ENCODE measurements at regions not wholly inside any gene's neighbourhood (a gene's known extent, or its start where the extent isn't known, plus 50 kb on each side); places are given as distances from the start of the nearest gene placed in this dataset.

- no peak for DNase-seq
Observed at GRCh38 chr2:43171789-43172188, 54.6 kb downstream of the ZFP36L2 start.

GRCh38 chr2:43170405-43171105, 55.9 kb downstream of the ZFP36L2 start:
- DNase-seq = no peak

GRCh38 chr2:43169987-43170386, 56.4 kb downstream of the ZFP36L2 start:
- DNase-seq = peak; percentile 13 to 47 (median 30)

DNA sequence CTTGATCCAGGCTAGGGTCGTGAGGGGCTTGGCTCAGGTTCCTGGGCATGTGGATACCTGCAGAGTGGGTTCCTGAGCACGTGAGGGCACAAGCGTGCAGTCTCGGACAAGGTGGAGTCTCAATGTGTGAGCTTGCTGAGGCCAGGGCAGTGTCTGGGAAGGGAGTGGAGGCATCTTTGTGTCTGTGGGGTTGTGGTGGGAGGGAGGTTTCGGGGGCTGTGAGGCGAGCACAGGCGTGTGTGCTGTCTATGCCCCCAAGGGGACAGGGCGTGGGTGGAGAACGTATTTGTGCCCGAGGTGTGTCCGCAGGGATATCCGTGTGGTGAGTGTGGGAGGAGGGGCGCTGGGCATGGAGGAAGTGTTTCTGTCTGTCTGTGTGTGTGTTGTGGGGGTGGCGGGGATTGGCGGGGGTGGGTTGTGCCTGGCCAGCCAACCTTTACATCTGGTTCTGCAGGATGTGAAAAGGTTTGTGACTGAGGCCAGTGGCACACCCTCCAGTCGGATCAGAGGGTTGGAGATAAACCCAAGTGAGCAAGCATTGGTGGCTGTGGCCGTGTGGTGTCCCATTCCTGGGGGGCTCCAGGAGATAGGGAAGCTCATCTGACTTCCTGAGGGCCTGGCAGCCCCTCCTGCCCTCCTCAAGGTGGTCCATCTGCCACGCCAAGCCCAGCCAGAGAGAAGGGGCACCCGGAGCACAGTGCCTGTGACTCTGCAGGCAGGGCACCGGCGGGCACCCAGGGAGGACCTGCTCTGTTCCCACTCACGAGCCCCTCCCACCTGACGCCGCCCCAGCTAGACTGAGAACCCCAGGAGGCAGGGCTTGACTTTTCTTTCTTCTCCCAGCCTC, 57.1 kb downstream of the ZFP36L2 start:
- no peak for DNase-seq

DNA sequence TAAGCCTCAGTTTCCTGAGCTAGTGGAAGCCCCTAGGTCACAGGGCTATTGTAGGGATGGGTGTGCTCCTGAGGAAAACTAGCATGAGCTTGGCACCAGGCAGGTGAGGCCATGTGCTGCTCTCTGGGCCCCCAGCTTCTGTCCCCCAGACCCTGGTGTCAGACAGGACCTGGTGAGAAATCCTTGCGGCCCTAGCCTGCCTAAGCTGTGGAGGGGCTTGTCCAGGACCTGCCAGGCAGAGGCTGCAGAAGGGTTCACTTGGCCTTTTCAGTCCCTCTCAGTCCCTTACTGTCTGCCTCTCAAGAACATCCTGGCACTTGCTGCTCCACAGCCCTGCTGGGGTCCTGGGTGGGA, 58.4 kb downstream of the ZFP36L2 start:
- no peak for DNase-seq

- no peak for DNase-seq
Observed at GRCh38 chr2:43165378-43166069, 60.9 kb downstream of the ZFP36L2 start.

DNA sequence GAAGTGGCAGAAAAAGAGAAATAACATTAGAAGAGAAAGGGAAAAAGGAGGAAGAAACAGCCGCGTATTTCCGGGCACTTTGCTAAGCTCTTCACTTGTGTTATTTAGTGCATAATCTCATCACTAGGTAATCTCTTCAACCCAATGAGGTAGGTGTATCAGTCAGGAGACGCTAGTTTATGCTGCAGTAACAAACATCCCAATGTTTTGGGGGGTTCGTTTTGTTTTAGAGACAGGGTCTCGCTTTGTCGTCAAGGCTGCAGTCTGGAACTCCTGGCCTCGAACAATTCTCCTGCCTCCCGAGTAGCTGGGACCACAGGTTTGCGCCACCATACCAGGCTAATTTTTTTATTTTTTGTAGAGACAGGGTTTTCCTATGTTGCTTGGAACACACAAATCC, 61.7 kb downstream of the ZFP36L2 start:
- no peak for DNase-seq

DNA sequence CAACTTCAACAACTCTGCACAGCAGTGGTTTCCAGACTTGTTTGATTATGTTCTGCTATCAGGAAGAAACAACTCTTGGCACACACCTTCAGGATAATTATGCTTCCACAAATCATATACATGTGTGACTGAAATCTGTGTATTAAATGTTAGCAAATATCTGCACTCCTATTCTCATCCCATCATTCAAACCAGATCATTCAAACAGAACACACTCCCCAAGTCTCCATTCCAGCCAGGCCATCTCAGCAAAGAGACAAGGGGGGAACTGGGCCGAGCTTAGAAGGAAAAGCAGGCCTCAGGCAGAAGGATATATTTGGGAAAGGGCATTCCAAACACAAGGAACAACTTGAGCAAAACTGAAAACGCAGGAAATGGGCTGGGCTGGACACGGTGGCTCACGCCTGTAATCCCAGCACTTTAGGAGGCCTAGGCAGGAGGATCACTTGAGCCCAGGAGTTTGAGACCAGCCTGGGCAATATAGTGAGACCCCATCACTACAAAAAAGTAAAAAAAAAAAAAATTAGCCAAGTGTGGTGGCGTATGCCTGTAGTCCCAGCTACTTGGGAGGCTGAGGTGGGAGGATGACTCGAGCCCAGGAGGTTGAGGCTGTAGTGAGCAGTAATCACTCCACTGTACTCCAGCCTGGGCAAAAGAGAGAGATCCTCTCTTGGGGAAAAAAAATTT, 62.7 kb downstream of the ZFP36L2 start:
- no peak for DNase-seq

- DNase-seq = no peak
Observed at GRCh38 chr2:43162511-43162776, 64.0 kb downstream of the ZFP36L2 start.

- DNase-seq = no peak
Observed at GRCh38 chr2:43161650-43162510, 64.5 kb downstream of the ZFP36L2 start.

DNA sequence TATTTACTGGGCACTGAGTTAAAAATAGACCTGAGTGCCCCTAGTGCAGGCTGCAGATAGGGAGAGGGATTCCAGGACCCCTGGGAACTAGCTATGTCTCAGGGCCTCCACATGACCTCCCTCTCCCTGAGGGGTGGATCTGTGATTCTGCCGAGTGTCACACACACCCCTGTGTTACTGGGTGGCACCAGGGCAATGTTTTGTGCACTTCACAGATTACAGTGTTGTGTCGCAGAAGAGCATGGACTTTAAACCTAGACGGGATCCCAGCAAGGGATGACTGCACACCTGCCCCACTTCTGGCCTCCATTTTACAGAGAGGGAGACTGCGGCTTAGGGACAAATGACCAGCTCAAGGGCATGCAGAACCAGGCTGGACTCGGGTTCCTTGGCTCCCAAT, 65.6 kb downstream of the ZFP36L2 start:
- no peak for DNase-seq

- DNase-seq = no peak
Observed at GRCh38 chr2:43159797-43160196, 66.6 kb downstream of the ZFP36L2 start.

GRCh38 chr2:43158259-43158880, 68.0 kb downstream of the ZFP36L2 start:
- peak in 2 of 4 experiments; percentile 7 to 16 for DNase-seq

DNA sequence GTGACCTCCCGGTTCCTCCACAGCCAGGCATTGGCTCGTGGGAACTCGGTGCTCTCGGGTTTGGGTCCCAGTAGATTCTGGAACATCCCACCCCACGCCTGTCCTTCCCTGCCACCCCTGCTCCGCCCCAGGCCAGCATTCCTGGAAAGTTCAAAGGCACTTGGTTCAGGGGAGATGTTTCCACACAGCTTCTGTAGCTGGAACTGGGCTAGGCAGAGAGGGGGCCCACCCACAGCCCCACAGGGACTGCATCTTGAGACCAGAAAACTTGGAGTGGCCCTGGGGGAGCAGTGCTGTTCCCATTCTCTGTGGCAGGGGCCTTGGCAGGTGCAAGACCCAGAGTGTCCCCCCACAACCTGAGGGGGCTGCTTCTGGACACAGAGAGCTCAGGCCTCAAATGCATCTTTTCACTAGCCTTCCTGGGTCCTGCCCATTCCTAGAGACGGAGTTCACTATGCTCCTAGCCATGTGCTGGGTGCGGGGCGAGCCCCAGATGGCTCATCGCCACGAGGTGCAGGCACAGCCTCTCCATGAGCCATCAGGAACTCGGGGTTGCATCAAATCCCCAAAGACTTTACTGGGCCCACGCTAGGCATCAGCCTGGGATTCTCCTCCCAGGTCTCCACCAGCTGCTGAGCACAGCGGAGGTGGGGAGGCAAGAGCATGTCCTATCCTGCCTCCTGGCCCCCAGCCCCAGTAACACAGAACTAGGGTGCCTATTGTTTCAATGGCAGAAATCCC, 68.7 kb downstream of the ZFP36L2 start:
- DNase-seq = no peak

GRCh38 chr2:43155851-43156411, 70.5 kb downstream of the ZFP36L2 start:
- DNase-seq = no peak

- no peak for DNase-seq
Observed at GRCh38 chr2:43154685-43155084, 71.7 kb downstream of the ZFP36L2 start.

DNA sequence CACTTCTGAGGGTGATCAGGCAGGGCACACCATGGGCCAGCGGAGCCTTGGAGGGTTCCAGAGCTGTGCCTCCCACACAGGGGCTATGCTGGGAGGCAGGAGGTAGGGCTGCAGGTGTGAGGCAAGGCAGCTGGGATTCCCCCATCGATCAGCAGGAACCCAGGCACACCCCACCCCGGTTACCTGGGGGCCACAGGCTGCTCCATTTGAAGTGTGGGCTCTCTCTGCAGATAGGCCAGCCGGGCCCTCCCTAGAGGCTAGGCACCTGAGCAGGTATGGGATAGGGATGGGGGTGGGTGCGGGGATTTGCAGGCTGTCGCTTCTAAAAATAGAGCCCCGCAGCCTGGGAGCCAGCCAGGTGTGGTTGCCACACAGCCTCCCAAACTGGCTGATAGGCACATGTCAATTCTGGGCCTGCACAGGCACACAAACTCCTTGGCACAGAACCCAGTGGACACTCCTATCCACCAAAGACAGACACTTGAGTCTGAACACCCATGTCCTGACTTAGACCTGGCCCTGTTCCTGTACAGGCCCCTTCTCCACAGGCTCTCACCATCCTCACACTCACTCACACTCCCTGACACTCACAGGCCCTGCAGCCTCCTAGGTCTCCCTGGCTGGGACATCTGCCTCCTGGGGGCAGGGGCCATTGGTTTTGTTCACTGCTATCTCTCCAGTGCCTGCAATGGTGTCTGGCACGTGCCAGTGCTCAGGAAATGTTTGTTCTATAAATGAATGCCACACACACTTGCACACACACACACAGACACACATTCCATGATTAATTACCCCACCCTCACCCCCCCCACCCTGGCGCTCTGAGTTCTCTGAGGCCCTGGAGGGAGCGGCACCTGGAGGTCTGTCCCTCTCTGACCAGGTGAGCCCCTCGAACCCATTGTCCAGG, 73.4 kb downstream of the ZFP36L2 start:
- no peak for DNase-seq

GRCh38 chr2:43152186-43152585, 74.2 kb downstream of the ZFP36L2 start:
- no peak for DNase-seq

DNA sequence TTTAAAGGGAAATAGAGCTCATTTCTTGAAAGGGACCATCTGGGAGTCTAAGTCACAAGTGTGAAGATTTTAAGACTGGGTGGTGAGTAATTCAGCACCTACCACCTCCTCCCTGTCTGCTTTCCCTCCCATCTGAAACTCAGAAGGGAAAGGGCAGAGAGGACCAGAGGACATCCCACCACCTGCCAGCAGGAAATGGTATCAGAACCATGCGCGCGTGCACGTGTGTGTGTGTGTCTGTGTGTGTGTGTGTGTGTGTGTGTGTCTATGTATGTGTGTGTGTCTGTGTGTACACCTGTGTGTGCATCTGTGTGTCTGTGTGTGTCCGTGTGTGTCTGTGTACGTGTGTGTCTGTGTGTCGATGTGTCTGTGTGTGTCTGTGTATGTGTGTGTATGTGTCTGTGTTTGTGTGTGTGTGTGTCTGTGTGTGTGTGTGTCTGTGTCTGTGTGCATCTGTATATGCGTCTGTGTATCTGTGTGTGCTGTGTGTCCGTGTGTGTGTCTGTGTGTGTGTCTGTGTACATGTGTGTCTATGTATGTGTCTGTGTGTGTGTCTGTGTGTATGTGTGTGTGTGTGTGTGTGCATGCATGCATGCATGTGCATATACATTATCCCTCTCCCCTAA, 76.8 kb downstream of the ZFP36L2 start:
- peak in 2 of 4 experiments; percentile 16 to 25 for DNase-seq
